ENCODE measurements at regions not wholly inside any gene's neighbourhood (a gene's known extent, or its start where the extent isn't known, plus 50 kb on each side); places are given as distances from the start of the nearest gene placed in this dataset.

DNA sequence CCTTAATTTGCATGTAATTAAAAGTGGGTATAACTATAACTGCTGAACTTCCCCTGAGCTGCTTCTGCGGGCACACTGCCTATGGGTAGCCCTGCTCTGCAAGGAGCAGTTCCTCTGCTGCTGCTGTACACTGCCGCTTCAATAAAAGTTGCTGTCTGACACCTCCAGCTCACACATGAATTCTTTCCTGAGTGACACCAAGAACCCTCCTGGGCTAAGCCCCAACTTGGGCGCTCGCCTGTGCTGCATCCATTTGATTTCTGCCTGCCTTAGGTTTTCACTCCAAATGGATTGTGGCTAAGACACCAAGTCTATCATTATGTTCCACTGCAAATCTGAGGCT, 215.7 kb downstream of the ANAPC1 start:
- TF ChIP-seq POLR2A (IDR thresholded peaks at IDR 0.05; ENCODE audit: low read depth, low read length) = no peak
- TF ChIP-seq POU2F2 (IDR thresholded peaks at IDR 0.05; ENCODE audit: low read depth, low read length) = no peak
- no peak for TF ChIP-seq POLR2AphosphoS5 (IDR thresholded peaks at IDR 0.05; ENCODE audit: low read depth, low read length)
- TF ChIP-seq PAX5 (IDR thresholded peaks at IDR 0.05; ENCODE audit: insufficient read depth, low read length, severe bottlenecking) = no peak
- no peak for TF ChIP-seq TAF1 (IDR thresholded peaks at IDR 0.05; ENCODE audit: low read depth, low read length)
- TF ChIP-seq SPI1 (IDR thresholded peaks at IDR 0.05; ENCODE audit: low read depth, low read length) = no peak

All from GM12891 (cell line).